IgD-negative memory B cell (primary cell): ENCODE measurements at regions not wholly inside any gene's neighbourhood (a gene's known extent, or its start where the extent isn't known, plus 50 kb on each side); places are given as distances from the start of the nearest gene placed in this dataset.
"Not testable (repeated sequence)": the region's sequence is repeated elsewhere in the genome, so short reads cannot be mapped to it uniquely, and the experiment has no call there.

ENCODE experiments used
- H3K27ac Mint-ChIP-seq, 3 donors: one replicate each; pipeline ENCODE4 v1.8.0; 2020 to 2022; ENCODE audit warnings: mild to moderate bottlenecking in 3 of 3, mixed read lengths in 3 of 3, moderate library complexity in 1 of 3
- H3K27me3 Mint-ChIP-seq: one replicate; pipeline ENCODE4 v1.8.0; 2021; ENCODE audit warnings: mixed read lengths
- H3K36me3 Mint-ChIP-seq: one replicate; pipeline ENCODE4 v1.8.0; 2020; ENCODE audit warnings: mild to moderate bottlenecking, mixed read lengths
- H3K4me1 Mint-ChIP-seq, 3 donors: one replicate each; pipeline ENCODE4 v1.8.0; 2020 to 2022; ENCODE audit warnings: mixed read lengths in 3 of 3, mild to moderate bottlenecking in 1 of 3
- H3K4me3 Mint-ChIP-seq, 4 donors: one replicate each; pipeline ENCODE4 v1.8.0; 2020 to 2022; ENCODE audit warnings: mild to moderate bottlenecking in 4 of 4, mixed read lengths in 4 of 4, moderate library complexity in 3 of 4
- H3K9me3 Mint-ChIP-seq, 3 donors: one replicate each; pipeline ENCODE4 v1.8.0; 2020 to 2021; ENCODE audit warnings: mixed read lengths in 3 of 3, mild to moderate bottlenecking in 1 of 3

GRCh38 chr1:5686925-5687706 lies 305.1 kb downstream of the NPHP4 start:
- Mint-ChIP-seq H3K27ac (no peak overlapping the region), H3K4me3 (no peak overlapping the region), H3K27me3 (peaks cover 5% of the 10 kb centered on the region), H3K9me3 (peaks cover 0 to 4% (median 3%) of the 10 kb centered on the region in 3 donors), H3K4me1 (no peaks in the 10 kb centered on the region), H3K36me3 (no peaks in the 10 kb centered on the region)

GRCh38 chr1:5686195-5686594 lies 306.0 kb downstream of the NPHP4 start:
- Mint-ChIP-seq H3K27me3 (peaks cover 5% of the 10 kb centered on the region), H3K36me3 (no peaks in the 10 kb centered on the region), H3K27ac (no peak overlapping the region), H3K4me1 (no peaks in the 10 kb centered on the region), H3K9me3 (peaks cover 0 to 4% (median 3%) of the 10 kb centered on the region in 3 donors), H3K4me3 (no peak overlapping the region)

DNA sequence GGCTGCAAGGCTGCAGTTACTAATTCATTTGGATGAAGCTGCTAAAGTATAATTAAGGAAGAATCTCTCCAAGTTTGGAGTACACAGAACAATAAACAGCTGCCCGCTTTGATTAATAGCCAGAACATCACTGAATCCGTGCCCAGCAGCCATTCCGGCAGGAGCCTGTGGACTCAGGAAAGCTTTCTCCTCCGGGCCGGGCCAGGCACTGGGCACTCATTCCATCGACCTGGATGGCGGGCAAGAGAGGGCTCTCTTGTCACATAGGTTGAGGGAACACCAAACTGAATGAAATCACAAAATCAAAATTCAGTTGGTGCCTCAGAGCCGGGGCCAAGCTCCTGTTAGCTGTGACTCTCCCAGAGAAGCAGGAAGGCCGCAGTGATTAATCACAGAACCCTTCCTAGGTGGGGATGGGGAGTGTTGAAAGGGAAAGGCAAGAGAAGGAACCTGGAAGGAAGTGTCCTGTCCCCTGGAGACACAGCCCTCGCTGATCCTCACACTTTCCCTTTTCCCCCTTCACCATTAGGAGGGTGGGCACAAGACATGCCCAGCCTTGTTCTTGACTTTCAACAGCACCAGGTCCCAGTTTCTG lies 306.7 kb downstream of the NPHP4 start:
- H3K4me3 Mint-ChIP-seq = no peak overlapping the region
- H3K27me3 Mint-ChIP-seq = peaks cover 5% of the 10 kb centered on the region
- no peak overlapping the region for H3K27ac Mint-ChIP-seq
- H3K4me1 Mint-ChIP-seq = no peaks in the 10 kb centered on the region
- H3K36me3 Mint-ChIP-seq = no peaks in the 10 kb centered on the region
- H3K9me3 Mint-ChIP-seq = peaks cover 0 to 4% (median 3%) of the 10 kb centered on the region in 3 donors

DNA sequence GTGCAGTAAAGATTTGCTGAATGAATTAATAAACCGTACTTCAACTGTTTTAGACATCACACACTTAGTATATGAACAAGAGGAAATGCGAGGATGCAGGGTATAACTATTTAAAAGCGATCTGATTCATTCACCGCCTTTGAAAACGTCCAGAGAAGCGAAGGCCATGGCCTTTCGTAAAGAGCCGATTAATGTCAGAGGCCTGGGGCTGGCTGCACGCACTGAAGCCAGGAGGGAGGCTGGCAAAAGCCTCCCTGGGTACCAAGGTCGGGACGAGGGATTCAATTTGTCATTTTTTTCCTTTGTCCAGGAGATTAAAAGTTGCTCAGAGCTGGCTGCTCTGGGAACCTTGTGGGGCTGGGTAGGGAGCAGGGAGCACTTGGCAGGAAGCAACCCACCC lies 307.4 kb downstream of the NPHP4 start:
- peaks cover 1% of the 10 kb centered on the region for H3K27me3 Mint-ChIP-seq
- H3K27ac Mint-ChIP-seq = no peak overlapping the region
- H3K4me1 Mint-ChIP-seq = no peaks in the 10 kb centered on the region
- peaks cover 0 to 4% (median 3%) of the 10 kb centered on the region in 3 donors for H3K9me3 Mint-ChIP-seq
- no peak overlapping the region for H3K4me3 Mint-ChIP-seq
- no peaks in the 10 kb centered on the region for H3K36me3 Mint-ChIP-seq

GRCh38 chr1:5683446-5683845 lies 308.8 kb downstream of the NPHP4 start:
- Mint-ChIP-seq H3K9me3 (peaks cover 3 to 8% (median 6%) of the 10 kb centered on the region in 3 donors), H3K36me3 (no peaks in the 10 kb centered on the region), H3K27me3 (peaks cover 1% of the 10 kb centered on the region), H3K4me1 (no peaks in the 10 kb centered on the region), H3K4me3 (no peak overlapping the region), H3K27ac (no peak overlapping the region)

GRCh38 chr1:5682626-5683225 lies 309.5 kb downstream of the NPHP4 start:
- Mint-ChIP-seq H3K9me3 (peaks cover 3 to 12% (median 6%) of the 10 kb centered on the region in 3 donors), H3K36me3 (no peaks in the 10 kb centered on the region), H3K27ac (no peak overlapping the region), H3K4me1 (no peaks in the 10 kb centered on the region), H3K27me3 (peaks cover 1% of the 10 kb centered on the region), H3K4me3 (no peak overlapping the region)

- Mint-ChIP-seq H3K27ac (no peak overlapping the region), H3K27me3 (no peaks in the 10 kb centered on the region), H3K9me3 (peaks cover 3 to 12% (median 6%) of the 10 kb centered on the region in 3 donors), H3K4me1 (no peaks in the 10 kb centered on the region), H3K4me3 (no peak overlapping the region), H3K36me3 (no peaks in the 10 kb centered on the region)
These were observed 310.6 kb downstream of the NPHP4 start for GRCh38 chr1:5681654-5682053.

DNA sequence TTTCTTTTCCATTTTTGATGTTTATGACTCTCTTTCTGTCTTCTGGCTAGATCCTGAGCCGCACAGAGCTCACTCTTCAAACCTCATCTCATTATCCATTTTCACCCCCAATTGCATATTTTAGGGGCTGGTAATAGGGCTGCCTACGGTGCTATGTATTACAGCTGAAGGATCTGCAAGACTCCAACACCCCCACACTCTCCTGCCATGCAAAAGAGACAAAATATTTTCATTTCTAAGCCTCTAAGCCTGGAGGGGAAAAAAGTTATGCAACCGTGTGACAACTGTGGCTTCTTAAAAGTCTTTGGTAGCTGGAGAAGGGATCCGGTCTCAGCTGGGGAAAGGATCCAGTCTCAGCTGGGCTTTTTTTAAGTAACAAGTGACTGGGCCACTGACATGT lies 311.6 kb downstream of the NPHP4 start:
- peaks cover 3 to 13% (median 3%) of the 10 kb centered on the region in 3 donors for H3K9me3 Mint-ChIP-seq
- H3K27me3 Mint-ChIP-seq = no peaks in the 10 kb centered on the region
- no peak overlapping the region for H3K4me3 Mint-ChIP-seq
- H3K4me1 Mint-ChIP-seq = no peaks in the 10 kb centered on the region
- no peaks in the 10 kb centered on the region for H3K36me3 Mint-ChIP-seq
- H3K27ac Mint-ChIP-seq = no peak overlapping the region

DNA sequence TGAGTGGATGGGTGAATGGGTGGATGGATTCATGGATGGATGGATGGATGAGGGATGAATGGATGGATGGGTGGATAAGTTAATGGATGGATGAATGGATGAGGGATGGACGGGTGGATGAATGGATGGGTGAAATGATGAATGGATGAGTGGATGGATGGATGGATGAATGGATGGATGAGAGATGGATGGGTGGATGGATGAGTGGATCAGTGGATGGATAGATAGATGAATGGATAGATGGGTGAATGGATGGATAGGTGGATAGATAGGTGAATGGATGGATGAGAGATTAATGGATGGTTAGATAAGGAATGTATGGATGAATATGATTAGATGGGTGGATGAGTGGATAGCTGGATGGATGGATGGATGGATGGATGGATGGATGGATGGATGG lies 313.5 kb downstream of the NPHP4 start:
- H3K4me1 Mint-ChIP-seq = no peaks in the 10 kb centered on the region
- H3K4me3 Mint-ChIP-seq = no peak overlapping the region
- peaks cover 4 to 27% (median 12%) of the 10 kb centered on the region in 3 donors for H3K9me3 Mint-ChIP-seq
- H3K36me3 Mint-ChIP-seq = no peaks in the 10 kb centered on the region
- no peaks in the 10 kb centered on the region for H3K27me3 Mint-ChIP-seq
- H3K27ac Mint-ChIP-seq = no peak overlapping the region

DNA sequence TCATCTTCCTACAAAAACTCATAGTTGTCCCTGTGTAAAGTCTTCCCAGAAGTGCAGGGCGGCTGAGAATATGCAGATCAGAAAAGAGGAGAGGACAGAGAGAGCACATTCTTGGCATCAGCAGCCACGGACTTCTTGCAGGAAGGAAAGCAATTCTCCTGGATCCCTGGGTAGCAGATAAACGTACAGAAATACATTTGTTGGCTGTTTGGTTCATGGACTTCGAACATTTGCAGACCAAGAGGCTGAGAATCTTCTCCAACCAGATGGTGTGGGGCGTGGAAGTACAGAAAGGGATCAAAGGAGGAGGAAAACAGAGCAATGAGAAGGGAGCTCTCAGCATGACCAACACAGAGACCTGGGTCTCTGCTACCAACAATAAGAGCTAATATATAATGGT lies 319.9 kb downstream of the NPHP4 start:
- H3K27me3 Mint-ChIP-seq, H3K27ac Mint-ChIP-seq, H3K4me1 Mint-ChIP-seq, H3K36me3 Mint-ChIP-seq, H3K4me3 Mint-ChIP-seq: not testable (repeated sequence)
- peaks cover 2 to 23% (median 9%) of the 10 kb centered on the region in 3 donors for H3K9me3 Mint-ChIP-seq

DNA sequence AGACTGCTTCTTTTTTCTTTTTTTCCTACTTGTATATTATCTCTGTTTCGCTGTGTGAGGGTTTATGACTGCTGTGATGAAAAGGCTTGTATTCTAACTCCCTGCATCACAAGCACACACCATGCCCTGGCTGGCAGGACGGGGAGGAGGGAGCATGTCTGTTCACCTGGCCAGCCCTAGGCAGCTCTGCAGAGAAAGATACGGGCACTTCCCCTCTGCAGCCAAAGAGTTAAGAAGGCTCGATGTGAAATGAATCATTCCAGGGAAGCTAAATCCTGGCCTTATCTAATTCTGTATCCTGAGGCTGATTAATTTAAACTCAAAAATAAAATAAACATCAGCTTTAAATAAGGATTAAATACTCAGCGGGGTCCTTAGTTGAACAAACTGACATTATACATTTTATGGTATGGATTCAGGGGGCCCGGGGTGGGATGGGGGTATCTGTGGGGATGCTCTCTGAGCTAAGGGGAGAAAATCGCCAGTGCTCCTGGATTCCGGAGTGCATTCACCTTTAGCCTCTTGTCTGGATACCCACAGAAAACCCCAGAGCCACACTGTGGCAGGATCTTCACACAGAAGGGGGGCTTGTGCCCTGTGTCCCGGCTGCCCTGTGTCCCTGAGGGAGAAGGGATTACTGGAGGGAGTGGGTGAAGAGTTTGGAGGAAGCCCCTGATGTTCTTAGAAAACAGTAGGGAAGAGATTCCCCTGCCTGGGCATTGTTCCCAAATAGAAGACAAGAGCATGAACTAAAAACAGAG lies 321.5 kb downstream of the NPHP4 start:
- peak overlapping the region in 1 of 3 donors; percentile 68 for H3K27ac Mint-ChIP-seq
- no peaks in the 10 kb centered on the region for H3K27me3 Mint-ChIP-seq
- H3K4me3 Mint-ChIP-seq = no peak overlapping the region
- H3K36me3 Mint-ChIP-seq = peaks cover 6% of the 10 kb centered on the region
- H3K4me1 Mint-ChIP-seq = no peaks in the 10 kb centered on the region
- H3K9me3 Mint-ChIP-seq = peaks cover 2 to 18% (median 9%) of the 10 kb centered on the region in 3 donors

- Mint-ChIP-seq H3K9me3 (peaks cover 0 to 4% (median 0%) of the 10 kb centered on the region in 3 donors), H3K4me3 (no peak overlapping the region), H3K36me3 (peaks cover 6% of the 10 kb centered on the region), H3K27me3 (no peaks in the 10 kb centered on the region), H3K27ac (no peak overlapping the region), H3K4me1 (no peaks in the 10 kb centered on the region)
These were observed 324.5 kb downstream of the NPHP4 start for GRCh38 chr1:5667513-5668325.

- no peak overlapping the region for H3K27ac Mint-ChIP-seq
- H3K4me3 Mint-ChIP-seq = no peak overlapping the region
These were observed 327.0 kb downstream of the NPHP4 start for GRCh38 chr1:5664906-5665875.

More at GRCh38 chr1:5664906-5665875, 327.0 kb downstream of the NPHP4 start:
- H3K9me3 Mint-ChIP-seq = peaks cover 0 to 4% (median 0%) of the 10 kb centered on the region in 3 donors
- peaks cover 1% of the 10 kb centered on the region for H3K27me3 Mint-ChIP-seq
- H3K4me1 Mint-ChIP-seq = no peaks in the 10 kb centered on the region
- H3K36me3 Mint-ChIP-seq = peaks cover 5% of the 10 kb centered on the region
